ENCODE measurements at regions not wholly inside any gene's neighbourhood (a gene's known extent, or its start where the extent isn't known, plus 50 kb on each side); places are given as distances from the start of the nearest gene placed in this dataset.
"Not testable (repeated sequence)": the region's sequence is repeated elsewhere in the genome, so short reads cannot be mapped to it uniquely, and the experiment has no call there.

- Histone ChIP-seq H3K36me3 (ENCODE audit: low read depth) (no peaks in the 10 kb centered on the region), H4K20me1 (ENCODE audit: insufficient read depth) (no peaks in the 10 kb centered on the region), H3K27ac (no peak overlapping the region), H3F3A (ENCODE audit: insufficient read depth, low read depth) (no peaks in the 10 kb centered on the region), H3K79me2 (ENCODE audit: low read depth) (no peaks in the 10 kb centered on the region), H3K4me2 (no peak overlapping the region), H3K9me2 (ENCODE audit: insufficient read depth) (no peaks in the 10 kb centered on the region), H2AFZ (no peak overlapping the region), H3K9me3 (ENCODE audit: insufficient read depth, low read depth) (no peaks in the 10 kb centered on the region), H3K4me3 (no peak overlapping the region), H3K27me3 (ENCODE audit: insufficient read depth, low read depth) (no peaks in the 10 kb centered on the region), H3K4me1 (replicated peaks; ENCODE audit: insufficient read depth) (no peaks in the 10 kb centered on the region)
- intact Hi-C loops (cut with micrococcal nuclease; ENCODE audit: unreplicated experiment) = no loop called here
- BruUV-seq (replicated peaks) = no TSS peak
- TF ChIP-seq EZH2 (IDR thresholded peaks at IDR 0.05; ENCODE audit: low read depth) = no peak
- TF ChIP-seq CTCF (conservative IDR thresholded peaks at IDR 0.05) = no peak
- ChIA-PET CTCF (no interaction called here), POLR2A (ENCODE audit: unreplicated experiment) (interaction anchor here (0.7 kb wide), 1 partner anchor 832 kb away, joined by 3 read pairs; no protein-coding TSS in a partner anchor)
- DNase-seq = no peak
Observed at GRCh38 chr3:89925976-89926375, 818.6 kb downstream of the EPHA3 start.

- Histone ChIP-seq H4K20me1 (ENCODE audit: insufficient read depth) (no peaks in the 10 kb centered on the region), H3K4me3 (no peak overlapping the region), H3K27me3 (ENCODE audit: insufficient read depth, low read depth) (no peaks in the 10 kb centered on the region), H3K79me2 (ENCODE audit: low read depth) (no peaks in the 10 kb centered on the region), H3K9me2 (ENCODE audit: insufficient read depth) (no peaks in the 10 kb centered on the region), H3K4me2 (no peak overlapping the region), H3K9me3 (ENCODE audit: insufficient read depth, low read depth) (no peaks in the 10 kb centered on the region; the same call in 1 of the 2 replicates), H3K27ac (no peak overlapping the region), H3K4me1 (replicated peaks; ENCODE audit: insufficient read depth) (no peaks in the 10 kb centered on the region), H3K36me3 (ENCODE audit: low read depth) (no peaks in the 10 kb centered on the region), H3F3A (ENCODE audit: insufficient read depth, low read depth) (no peaks in the 10 kb centered on the region), H2AFZ (no peak overlapping the region)
- no peak for DNase-seq
- CTCF ChIA-PET = no interaction called here
- POLR2A ChIA-PET (ENCODE audit: unreplicated experiment) = no interaction called here
- intact Hi-C loops (cut with micrococcal nuclease; ENCODE audit: unreplicated experiment) = no loop called here
- no TSS peak for BruUV-seq (replicated peaks)
- TF ChIP-seq CTCF (conservative IDR thresholded peaks at IDR 0.05) (no peak), EZH2 (IDR thresholded peaks at IDR 0.05; ENCODE audit: low read depth) (no peak)
Observed at GRCh38 chr3:89932882-89933281, 825.5 kb downstream of the EPHA3 start.

GRCh38 chr3:89944461-89944860 lies 837.0 kb downstream of the EPHA3 start:
- H3F3A ChIP-seq (ENCODE audit: insufficient read depth, low read depth); CTCF ChIA-PET; DNase-seq; H3K27ac ChIP-seq; BruUV-seq (replicated peaks); H3K36me3 ChIP-seq (ENCODE audit: low read depth); intact Hi-C loops (cut with micrococcal nuclease; ENCODE audit: unreplicated experiment); H3K79me2 ChIP-seq (ENCODE audit: low read depth); H4K20me1 ChIP-seq (ENCODE audit: insufficient read depth); POLR2A ChIA-PET (ENCODE audit: unreplicated experiment); H3K9me3 ChIP-seq (ENCODE audit: insufficient read depth, low read depth); H3K9me2 ChIP-seq (ENCODE audit: insufficient read depth); H3K27me3 ChIP-seq (ENCODE audit: insufficient read depth, low read depth): not testable (repeated sequence)
- Histone ChIP-seq H3K4me2 (peak overlapping the region; percentile 55), H3K4me1 (replicated peaks; ENCODE audit: insufficient read depth) (peaks cover 21% of the 10 kb centered on the region), H3K4me3 (peak overlapping the region; percentile 49; the same call in 1 of the 2 replicates), H2AFZ (0 out of 2 replicates have a peak overlapping the region, but pooled peaks have one; percentile 64)
- 0 out of 2 replicates have a peak, but pooled peaks have one; percentile 25 for TF ChIP-seq CTCF (conservative IDR thresholded peaks at IDR 0.05)
